ENCODE measurements at regions not wholly inside any gene's neighbourhood (a gene's known extent, or its start where the extent isn't known, plus 50 kb on each side); places are given as distances from the start of the nearest gene placed in this dataset.

DNA sequence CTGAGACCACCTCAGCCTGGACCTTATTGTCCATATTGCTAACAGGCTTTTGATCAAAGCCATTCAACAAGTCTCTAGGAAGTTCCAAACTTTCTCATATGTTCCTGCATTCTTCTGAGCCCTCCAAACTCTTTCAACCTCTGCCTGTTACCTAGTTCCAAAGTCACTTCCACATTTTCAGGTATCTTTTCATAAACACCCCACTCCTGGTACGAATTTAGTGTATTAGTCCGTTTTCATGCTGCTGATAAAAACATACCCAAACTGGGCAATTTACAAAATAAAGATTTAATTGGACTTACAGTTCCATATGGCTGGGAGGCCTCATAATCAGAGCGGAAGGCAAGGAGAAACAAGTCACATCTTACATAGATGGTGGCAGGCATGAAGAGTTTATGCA, 836.8 kb downstream of the SORCS1 start:
- TF ChIP-seq POLR2A (IDR thresholded peaks at IDR 0.05; ENCODE audit: low read depth, low read length) (no peak), POLR2AphosphoS5 (IDR thresholded peaks at IDR 0.05; ENCODE audit: low read depth, low read length) (no peak), TAF1 (IDR thresholded peaks at IDR 0.05; ENCODE audit: borderline replicate concordance, low read depth, low read length) (no peak)

Measured in GM12892 (cell line).